ENCODE measurements at regions not wholly inside any gene's neighbourhood (a gene's known extent, or its start where the extent isn't known, plus 50 kb on each side); places are given as distances from the start of the nearest gene placed in this dataset.

DNA sequence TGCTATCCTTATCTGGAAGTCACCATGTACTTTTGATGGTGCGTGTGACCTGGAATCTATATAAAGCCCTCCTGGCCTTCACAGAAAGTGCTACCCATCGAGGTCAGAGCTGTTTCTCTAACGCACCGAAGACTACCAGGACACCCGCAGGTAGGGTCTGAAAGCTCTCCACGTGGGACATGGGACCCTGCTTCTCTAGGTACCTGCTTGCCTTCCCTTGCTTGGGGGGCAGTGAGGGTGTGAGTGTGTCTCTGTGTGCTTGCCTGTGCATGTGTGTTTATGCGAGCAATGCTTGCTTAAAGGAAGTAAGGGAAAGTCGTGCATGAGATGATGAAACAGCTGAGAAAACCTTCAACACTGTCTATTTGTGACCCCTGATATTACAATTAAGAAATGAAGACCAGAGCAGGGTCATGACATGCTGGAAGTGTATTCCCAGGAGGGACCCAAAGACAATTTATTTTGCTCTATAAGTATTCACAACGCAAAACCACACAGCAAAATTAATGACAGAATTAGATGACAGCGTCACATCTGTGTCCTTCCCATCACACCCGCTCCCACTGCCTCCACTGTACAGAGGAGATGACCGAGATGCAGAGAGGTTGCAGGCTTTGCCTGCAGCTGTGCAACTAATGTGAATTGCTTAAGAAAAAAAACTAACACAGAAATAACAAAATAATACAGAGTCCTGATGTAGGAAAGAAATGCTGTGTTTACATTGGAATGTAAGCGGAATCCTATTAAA, 76.4 kb upstream of the HELT start:
- WGBS (ENCODE audit: low lambda C conversion rate, missing lambda C conversion rate): 85% methylated on average over 13 of the region's 13 CpGs
- TF ChIP-seq EZH2phosphoT487 (IDR thresholded peaks at IDR 0.05; ENCODE audit: low read depth, severe bottlenecking, unreplicated experiment) (no peak), EZH2 (IDR thresholded peaks at IDR 0.05; ENCODE audit: borderline replicate concordance) (no peak)
- TF ChIP-seq, protein P1, sequence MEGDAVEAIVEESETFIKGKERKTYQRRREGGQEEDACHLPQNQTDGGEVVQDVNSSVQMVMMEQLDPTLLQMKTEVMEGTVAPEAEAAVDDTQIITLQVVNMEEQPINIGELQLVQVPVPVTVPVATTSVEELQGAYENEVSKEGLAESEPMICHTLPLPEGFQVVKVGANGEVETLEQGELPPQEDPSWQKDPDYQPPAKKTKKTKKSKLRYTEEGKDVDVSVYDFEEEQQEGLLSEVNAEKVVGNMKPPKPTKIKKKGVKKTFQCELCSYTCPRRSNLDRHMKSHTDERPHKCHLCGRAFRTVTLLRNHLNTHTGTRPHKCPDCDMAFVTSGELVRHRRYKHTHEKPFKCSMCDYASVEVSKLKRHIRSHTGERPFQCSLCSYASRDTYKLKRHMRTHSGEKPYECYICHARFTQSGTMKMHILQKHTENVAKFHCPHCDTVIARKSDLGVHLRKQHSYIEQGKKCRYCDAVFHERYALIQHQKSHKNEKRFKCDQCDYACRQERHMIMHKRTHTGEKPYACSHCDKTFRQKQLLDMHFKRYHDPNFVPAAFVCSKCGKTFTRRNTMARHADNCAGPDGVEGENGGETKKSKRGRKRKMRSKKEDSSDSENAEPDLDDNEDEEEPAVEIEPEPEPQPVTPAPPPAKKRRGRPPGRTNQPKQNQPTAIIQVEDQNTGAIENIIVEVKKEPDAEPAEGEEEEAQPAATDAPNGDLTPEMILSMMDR (IDR thresholded peaks at IDR 0.05; ENCODE audit: poor library complexity): no peak

DNA sequence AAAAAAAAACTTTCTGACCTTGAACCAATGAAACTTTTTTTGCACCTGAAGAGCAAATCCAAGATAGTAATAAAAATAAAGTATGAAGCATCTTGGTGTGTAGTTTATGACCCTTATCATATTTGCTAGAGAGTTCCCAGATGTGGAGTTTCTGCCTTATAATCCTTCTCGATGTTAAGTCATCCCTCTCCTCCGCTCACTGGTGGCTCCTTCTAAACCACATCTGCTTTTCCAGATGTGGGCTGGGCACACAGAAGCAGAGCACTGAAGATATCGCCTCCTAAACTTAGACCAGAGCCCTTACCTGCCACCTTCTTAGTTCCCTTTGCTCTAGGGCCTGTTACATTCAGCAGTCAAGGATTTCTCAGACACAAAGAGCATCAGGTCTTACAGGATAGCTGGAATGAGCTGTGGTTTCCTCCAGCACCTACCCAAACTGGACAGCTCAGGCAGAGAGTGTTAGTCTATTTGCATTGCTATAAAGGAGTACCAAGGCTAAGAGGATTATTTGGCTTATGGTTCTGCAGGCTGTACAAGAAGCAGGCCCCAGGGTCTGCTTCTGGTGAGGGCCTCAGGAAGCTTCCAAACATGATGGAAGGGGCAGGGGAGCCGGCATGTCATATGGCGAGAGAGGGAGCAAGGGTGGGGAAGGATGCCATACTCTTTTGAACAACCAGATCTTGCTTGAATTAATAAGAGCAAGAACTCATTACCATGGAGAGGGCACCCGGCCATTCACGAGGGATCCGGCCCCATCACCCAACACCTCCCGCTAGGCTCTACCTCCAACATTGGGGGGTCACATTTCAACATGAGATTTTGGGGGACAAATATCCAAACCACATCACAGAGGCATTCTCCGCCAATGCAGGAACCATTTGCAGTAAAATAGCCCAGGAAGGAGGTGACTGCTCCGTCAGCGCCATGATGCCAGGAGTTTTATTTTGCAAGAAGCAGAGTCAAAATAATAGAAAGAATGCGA, 75.6 kb upstream of the HELT start:
- Histone ChIP-seq H3K36me3 (replicated peaks; ENCODE audit: insufficient read depth, low read depth) (no peaks in the 10 kb centered on the region), H3K79me2 (no peaks in the 10 kb centered on the region), H2AFZ (no peak overlapping the region), H3K27ac (no peak overlapping the region), H3K4me3 (no peak overlapping the region), H3K9me2 (replicated peaks; ENCODE audit: insufficient read depth) (no peaks in the 10 kb centered on the region), H3K4me1 (ENCODE audit: insufficient read depth) (no peaks in the 10 kb centered on the region), H4K20me1 (ENCODE audit: insufficient read depth, poor library complexity, severe bottlenecking) (no peaks in the 10 kb centered on the region), H3K9me3 (ENCODE audit: low read depth) (no peaks in the 10 kb centered on the region), H3K27me3 (no peaks in the 10 kb centered on the region), H3K4me2 (no peak overlapping the region)
- DNase-seq (ENCODE audit: low spot score): no peak
- 81% methylated on average over 13 of the region's 13 CpGs for WGBS (ENCODE audit: low lambda C conversion rate, missing lambda C conversion rate)
- no peak for TF ChIP-seq EZH2 (IDR thresholded peaks at IDR 0.05; ENCODE audit: borderline replicate concordance)
- TF ChIP-seq, protein P1 (IDR thresholded peaks at IDR 0.05; ENCODE audit: poor library complexity): no peak
- no peak for TF ChIP-seq EZH2phosphoT487 (IDR thresholded peaks at IDR 0.05; ENCODE audit: low read depth, severe bottlenecking, unreplicated experiment)

More for the DNA sequence above, 76.4 kb upstream of the HELT start:
- Histone ChIP-seq H3K9me2 (replicated peaks; ENCODE audit: insufficient read depth) (no peaks in the 10 kb centered on the region), H4K20me1 (ENCODE audit: insufficient read depth, poor library complexity, severe bottlenecking) (no peaks in the 10 kb centered on the region), H3K27me3 (no peaks in the 10 kb centered on the region), H3K27ac (no peak overlapping the region), H3K79me2 (no peaks in the 10 kb centered on the region), H3K4me1 (ENCODE audit: insufficient read depth) (peaks cover 3% of the 10 kb centered on the region), H3K9me3 (ENCODE audit: low read depth) (no peaks in the 10 kb centered on the region), H3K36me3 (replicated peaks; ENCODE audit: insufficient read depth, low read depth) (no peaks in the 10 kb centered on the region), H3K4me2 (no peak overlapping the region), H3K4me3 (no peak overlapping the region), H2AFZ (no peak overlapping the region)
- no peak for DNase-seq (ENCODE audit: low spot score)

DNA sequence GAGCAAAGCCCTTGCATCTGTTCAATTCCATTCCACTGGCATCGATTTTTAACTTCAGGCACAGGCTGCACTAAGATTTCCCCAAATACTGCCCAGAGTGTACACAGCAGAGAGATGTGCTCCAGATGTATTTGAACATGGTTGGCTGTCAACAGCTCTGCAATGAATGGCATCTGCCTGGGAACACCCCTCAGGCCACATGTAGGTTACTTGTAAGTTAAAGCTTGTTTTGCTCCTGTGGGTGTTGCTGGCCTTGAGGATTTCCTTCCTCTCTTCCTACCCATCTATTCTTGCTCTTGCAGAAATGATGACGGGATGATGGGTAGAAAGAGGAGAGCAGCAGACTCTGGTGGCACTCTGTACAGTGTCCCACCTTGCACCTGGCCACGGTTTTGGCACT, 69.3 kb upstream of the HELT start:
- Histone ChIP-seq H3K79me2 (no peaks in the 10 kb centered on the region), H3K36me3 (replicated peaks; ENCODE audit: insufficient read depth, low read depth) (no peaks in the 10 kb centered on the region), H3K27me3 (no peaks in the 10 kb centered on the region), H3K9me3 (ENCODE audit: low read depth) (no peaks in the 10 kb centered on the region), H3K4me1 (ENCODE audit: insufficient read depth) (no peaks in the 10 kb centered on the region), H3K4me3 (no peak overlapping the region), H3K27ac (no peak overlapping the region), H2AFZ (no peak overlapping the region), H3K4me2 (no peak overlapping the region), H3K9me2 (replicated peaks; ENCODE audit: insufficient read depth) (no peaks in the 10 kb centered on the region), H4K20me1 (ENCODE audit: insufficient read depth, poor library complexity, severe bottlenecking) (no peaks in the 10 kb centered on the region)
- WGBS (ENCODE audit: low lambda C conversion rate, missing lambda C conversion rate): 86% methylated on average over 3 of the region's 3 CpGs
- TF ChIP-seq, protein P1 (IDR thresholded peaks at IDR 0.05; ENCODE audit: poor library complexity): no peak
- no peak for TF ChIP-seq EZH2 (IDR thresholded peaks at IDR 0.05; ENCODE audit: borderline replicate concordance)
- TF ChIP-seq EZH2phosphoT487 (IDR thresholded peaks at IDR 0.05; ENCODE audit: low read depth, severe bottlenecking, unreplicated experiment): no peak
- no peak for DNase-seq (ENCODE audit: low spot score)
